ENCODE measurements at regions not wholly inside any gene's neighbourhood (a gene's known extent, or its start where the extent isn't known, plus 50 kb on each side); places are given as distances from the start of the nearest gene placed in this dataset.

DNA sequence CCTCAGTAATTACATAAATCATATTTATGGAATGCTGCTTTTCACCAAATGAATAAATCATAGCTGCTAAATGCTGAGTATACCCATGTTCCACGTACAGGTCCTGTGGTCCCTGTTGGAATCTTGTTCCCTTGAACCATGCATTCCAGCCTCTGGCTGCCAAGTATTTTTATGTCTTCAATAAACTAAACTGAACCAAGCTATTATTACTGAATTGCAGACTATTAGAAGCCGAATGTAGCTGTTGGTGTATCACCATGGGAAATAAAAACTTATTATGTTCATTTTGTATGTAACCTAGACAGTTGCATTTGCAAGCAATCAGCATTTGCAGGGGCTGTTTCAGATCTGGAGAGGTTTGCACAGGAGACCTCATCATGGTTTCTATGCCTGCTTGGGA, 362.4 kb downstream of the ADCYAP1 start:
- TF ChIP-seq, protein P1, sequence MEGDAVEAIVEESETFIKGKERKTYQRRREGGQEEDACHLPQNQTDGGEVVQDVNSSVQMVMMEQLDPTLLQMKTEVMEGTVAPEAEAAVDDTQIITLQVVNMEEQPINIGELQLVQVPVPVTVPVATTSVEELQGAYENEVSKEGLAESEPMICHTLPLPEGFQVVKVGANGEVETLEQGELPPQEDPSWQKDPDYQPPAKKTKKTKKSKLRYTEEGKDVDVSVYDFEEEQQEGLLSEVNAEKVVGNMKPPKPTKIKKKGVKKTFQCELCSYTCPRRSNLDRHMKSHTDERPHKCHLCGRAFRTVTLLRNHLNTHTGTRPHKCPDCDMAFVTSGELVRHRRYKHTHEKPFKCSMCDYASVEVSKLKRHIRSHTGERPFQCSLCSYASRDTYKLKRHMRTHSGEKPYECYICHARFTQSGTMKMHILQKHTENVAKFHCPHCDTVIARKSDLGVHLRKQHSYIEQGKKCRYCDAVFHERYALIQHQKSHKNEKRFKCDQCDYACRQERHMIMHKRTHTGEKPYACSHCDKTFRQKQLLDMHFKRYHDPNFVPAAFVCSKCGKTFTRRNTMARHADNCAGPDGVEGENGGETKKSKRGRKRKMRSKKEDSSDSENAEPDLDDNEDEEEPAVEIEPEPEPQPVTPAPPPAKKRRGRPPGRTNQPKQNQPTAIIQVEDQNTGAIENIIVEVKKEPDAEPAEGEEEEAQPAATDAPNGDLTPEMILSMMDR (IDR thresholded peaks at IDR 0.05): no peak
- no peak for TF ChIP-seq POLR2A (IDR thresholded peaks at IDR 0.05)

Data from esophagus squamous epithelium (tissue), 4 donors.